ENCODE measurements at regions not wholly inside any gene's neighbourhood (a gene's known extent, or its start where the extent isn't known, plus 50 kb on each side); places are given as distances from the start of the nearest gene placed in this dataset.
A peak's percentile ranks its signal among the peaks of the same experiment; 100 is the strongest.

DNA sequence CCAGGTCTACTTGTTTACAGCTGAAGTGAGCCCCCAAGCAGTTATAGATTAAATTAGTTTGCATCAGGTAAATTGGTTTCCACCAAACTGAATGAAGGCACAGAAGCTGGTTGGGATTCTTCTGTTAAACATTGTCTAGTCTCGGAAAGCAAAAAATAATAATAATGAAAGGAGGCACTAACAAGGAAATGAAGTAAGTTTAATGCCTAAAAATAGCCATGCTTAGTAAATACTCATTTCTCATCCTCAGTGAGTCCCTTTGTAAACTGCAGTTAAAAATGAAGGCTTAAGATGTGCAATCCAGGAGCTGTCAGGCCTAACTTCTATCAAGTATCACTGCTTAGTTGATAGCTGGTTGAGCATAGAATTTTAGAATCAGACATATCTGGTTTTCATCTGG is 113.5 kb downstream of the BTG1 start:
- no peak for DNase-seq (ENCODE audit: low read depth)
- no peak overlapping the region for H3K4me3 ChIP-seq (ENCODE audit: low read depth, low read length)
- no peak for TF ChIP-seq CTCF (IDR thresholded peaks at IDR 0.05; ENCODE audit: insufficient read depth, low read depth, low read length)

DNA sequence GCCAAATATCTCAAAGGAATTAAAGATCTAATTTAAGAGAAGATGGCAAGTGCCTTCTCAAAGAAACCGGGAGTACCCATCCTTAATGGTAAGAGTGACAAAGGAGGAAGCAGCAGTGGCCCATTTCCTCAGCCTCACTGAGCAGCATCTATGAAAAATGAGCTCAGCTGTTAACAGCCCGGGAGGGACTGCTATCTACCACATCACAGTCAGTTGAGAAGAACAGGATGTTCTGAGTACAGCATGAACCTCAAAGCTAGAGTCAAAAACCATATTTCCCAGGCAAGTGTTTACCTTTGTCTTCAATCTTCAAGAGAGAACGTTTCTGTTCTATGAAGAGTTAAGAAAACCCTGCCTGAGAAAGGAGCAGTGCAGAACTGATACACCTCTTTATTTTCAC is 115.0 kb downstream of the BTG1 start:
- no peak overlapping the region for H3K4me3 ChIP-seq (ENCODE audit: low read depth, low read length)
- no peak for TF ChIP-seq CTCF (IDR thresholded peaks at IDR 0.05; ENCODE audit: insufficient read depth, low read depth, low read length)
- peak; percentile 93 for DNase-seq (ENCODE audit: low read depth)

DNA sequence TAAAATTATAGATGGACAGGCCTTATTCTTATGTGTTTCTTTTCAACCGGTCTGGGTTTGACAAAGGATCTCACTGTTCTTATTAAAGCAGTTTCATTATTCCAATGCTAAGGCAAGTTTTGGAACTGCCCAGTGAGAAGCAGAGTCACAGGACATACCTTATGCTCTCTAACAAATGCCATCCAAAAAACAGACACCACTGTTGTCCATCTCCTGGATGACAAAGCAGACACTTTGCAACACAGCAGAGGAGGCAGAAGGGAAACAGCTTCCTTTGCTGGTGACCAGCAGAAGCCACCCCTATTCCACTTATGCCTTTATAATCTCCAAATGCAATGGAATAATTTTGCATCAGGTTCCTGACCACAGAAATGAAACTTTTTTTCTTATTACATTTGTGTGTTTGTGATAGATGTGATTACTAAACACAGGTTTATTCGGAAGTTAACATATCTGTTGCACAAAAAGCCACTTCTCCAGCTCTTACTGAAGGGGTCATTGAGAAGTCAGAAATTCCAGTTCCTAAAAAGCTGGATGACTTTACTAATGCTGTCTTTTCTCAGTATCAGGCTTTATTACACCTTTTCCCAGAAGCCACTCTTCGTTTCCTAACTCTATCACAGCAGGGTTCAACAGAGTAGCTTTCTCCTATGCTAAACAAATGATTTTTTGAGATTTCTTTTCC is 115.6 kb downstream of the BTG1 start:
- TF ChIP-seq CTCF (IDR thresholded peaks at IDR 0.05; ENCODE audit: insufficient read depth, low read depth, low read length), result no peak
- DNase-seq (ENCODE audit: low read depth), result no peak
- H3K4me3 ChIP-seq (ENCODE audit: low read depth, low read length), result no peak overlapping the region

- H3K4me3 ChIP-seq (ENCODE audit: low read depth, low read length), result no peak overlapping the region
- DNase-seq (ENCODE audit: low read depth), result no peak
- TF ChIP-seq CTCF (IDR thresholded peaks at IDR 0.05; ENCODE audit: insufficient read depth, low read depth, low read length), result no peak
Measured at GRCh38 chr12:92029136-92029535, 116.5 kb downstream of the BTG1 start.

GRCh38 chr12:92028441-92028709 is 117.3 kb downstream of the BTG1 start:
- H3K4me3 ChIP-seq (ENCODE audit: low read depth, low read length), result no peak overlapping the region
- DNase-seq (ENCODE audit: low read depth), result no peak
- no peak for TF ChIP-seq CTCF (IDR thresholded peaks at IDR 0.05; ENCODE audit: insufficient read depth, low read depth, low read length)

GRCh38 chr12:92027701-92028440 is 117.8 kb downstream of the BTG1 start:
- H3K4me3 ChIP-seq (ENCODE audit: low read depth, low read length), result no peak overlapping the region
- no peak for DNase-seq (ENCODE audit: low read depth)
- TF ChIP-seq CTCF (IDR thresholded peaks at IDR 0.05; ENCODE audit: insufficient read depth, low read depth, low read length), result no peak

DNA sequence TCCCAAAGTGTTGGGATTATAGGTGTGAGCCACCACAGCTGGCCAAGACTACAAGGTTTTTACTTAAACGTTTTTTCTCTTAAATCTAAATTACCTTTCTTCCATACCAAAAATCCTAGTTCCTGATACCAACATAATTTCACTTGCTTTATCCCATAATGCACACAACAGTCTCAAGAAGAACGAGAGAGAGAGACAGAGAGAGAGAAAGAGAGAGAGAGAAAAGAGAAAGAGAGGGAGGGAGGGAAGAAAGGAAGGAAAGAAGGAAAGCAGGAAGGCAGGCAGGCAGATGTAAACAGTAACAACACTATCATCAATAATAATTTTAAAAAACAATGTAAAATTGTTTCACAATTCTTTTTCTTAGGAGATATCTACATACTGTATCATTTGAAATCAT is 118.4 kb downstream of the BTG1 start:
- H3K4me3 ChIP-seq (ENCODE audit: low read depth, low read length), result no peak overlapping the region
- DNase-seq (ENCODE audit: low read depth), result no peak
- TF ChIP-seq CTCF (IDR thresholded peaks at IDR 0.05; ENCODE audit: insufficient read depth, low read depth, low read length), result no peak

All from fibroblast of villous mesenchyme (primary cell).